Fibroblast of the aortic adventitia (primary cell): ENCODE measurements at regions not wholly inside any gene's neighbourhood (a gene's known extent, or its start where the extent isn't known, plus 50 kb on each side); places are given as distances from the start of the nearest gene placed in this dataset.

Source experiments
- DNase-seq: peaks from one replicate; pipeline ENCODE4 v3.0.0-alpha.2; 2010; ENCODE audit warnings: low read depth
- H3K4me3 ChIP-seq: 2 replicates; pipeline ENCODE4 v1.5.1; 2011; ENCODE audit warnings: low read depth, mild to moderate bottlenecking, control low read depth, low read length, moderate library complexity
- TF ChIP-seq, protein P1 (sequence below): IDR thresholded peaks from 2 replicates; pipeline ENCODE4 v1.5.1; 2011; ENCODE audit warnings: mild to moderate bottlenecking, low read length, control low read depth, inconsistent platforms; ENCODE audit not compliant: insufficient read depth

DNA sequence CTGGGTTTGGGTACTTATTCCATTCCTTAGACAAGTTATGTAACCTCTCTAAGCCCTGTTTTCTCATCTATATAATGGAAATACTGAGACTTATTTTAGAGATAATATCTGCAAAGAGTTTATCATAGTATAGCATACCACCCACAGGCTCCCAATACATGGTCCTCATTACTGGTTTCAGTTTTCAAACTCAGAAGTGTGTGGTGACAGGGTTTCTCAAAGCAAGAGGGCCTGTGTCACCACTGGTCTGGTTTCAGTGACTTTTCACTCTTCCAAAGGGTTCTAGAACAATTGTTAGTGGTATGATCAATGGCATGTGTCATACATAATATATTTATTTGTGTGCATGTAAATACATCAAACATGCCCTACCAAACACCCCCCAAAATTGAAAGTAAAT is 89.2 kb upstream of the BMPER start:
- no peak for DNase-seq
- TF ChIP-seq, protein P1, sequence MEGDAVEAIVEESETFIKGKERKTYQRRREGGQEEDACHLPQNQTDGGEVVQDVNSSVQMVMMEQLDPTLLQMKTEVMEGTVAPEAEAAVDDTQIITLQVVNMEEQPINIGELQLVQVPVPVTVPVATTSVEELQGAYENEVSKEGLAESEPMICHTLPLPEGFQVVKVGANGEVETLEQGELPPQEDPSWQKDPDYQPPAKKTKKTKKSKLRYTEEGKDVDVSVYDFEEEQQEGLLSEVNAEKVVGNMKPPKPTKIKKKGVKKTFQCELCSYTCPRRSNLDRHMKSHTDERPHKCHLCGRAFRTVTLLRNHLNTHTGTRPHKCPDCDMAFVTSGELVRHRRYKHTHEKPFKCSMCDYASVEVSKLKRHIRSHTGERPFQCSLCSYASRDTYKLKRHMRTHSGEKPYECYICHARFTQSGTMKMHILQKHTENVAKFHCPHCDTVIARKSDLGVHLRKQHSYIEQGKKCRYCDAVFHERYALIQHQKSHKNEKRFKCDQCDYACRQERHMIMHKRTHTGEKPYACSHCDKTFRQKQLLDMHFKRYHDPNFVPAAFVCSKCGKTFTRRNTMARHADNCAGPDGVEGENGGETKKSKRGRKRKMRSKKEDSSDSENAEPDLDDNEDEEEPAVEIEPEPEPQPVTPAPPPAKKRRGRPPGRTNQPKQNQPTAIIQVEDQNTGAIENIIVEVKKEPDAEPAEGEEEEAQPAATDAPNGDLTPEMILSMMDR = no peak
- no peak overlapping the region for H3K4me3 ChIP-seq

DNA sequence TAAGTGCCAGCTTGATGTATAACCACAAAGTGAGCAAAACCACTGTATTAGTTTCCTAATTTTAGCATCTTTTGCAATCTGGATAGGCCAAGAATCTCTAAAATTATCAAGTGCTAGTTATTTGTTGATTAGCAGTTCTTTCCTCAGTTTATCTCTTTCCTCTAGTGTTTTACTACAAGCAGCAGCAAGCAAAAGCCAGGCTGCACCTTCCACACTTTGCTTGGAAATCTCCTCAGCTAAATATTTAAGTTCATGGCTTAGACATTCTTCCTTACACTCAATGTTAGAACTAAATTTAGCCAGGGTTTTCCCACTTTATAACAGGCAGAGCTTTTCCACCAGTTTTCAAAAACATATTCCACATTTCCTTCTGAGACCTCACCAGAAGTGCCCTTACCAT is 85.7 kb upstream of the BMPER start:
- H3K4me3 ChIP-seq = no peak overlapping the region
- TF ChIP-seq, protein P1 = no peak
- DNase-seq = no peak

DNA sequence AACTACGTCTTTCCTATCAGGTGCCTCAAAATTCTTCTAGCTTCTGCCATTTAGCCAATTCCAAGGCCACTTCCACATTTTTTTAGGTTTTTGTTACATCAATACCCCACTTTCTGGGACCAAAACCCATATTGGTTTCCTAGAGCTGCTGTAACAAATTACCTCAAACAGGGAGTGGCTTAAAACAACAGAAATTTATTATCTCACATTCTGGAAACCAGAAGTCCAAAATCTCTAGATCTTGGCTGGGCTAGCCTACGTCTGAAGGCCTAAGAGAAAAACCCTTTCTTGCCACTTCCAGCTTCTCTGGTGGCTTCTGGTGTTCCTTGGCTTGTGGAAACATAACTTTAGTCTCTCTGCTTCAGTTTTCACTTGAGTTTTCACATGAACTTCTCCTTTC is 85.1 kb upstream of the BMPER start:
- TF ChIP-seq, protein P1 = no peak
- DNase-seq = no peak
- H3K4me3 ChIP-seq = no peak overlapping the region

DNA sequence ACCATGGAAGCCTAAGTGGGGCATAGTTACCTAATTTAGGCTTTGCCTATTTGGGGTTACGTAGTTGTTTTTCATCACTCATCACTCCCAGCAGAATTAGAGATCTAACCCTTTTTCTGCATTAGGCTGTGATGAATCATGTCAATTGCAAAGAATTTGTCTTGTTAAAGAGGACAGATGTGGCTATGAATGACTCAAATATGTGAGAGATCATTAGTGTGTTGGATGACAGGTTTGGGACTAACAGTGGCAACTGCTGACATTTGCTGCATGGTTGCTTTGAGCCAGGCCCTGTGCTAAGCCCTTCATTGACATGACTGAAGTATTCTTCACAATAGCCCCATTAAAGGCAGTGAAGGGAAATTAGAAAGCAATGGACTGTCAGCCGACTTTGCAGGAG is 83.4 kb upstream of the BMPER start:
- no peak for DNase-seq
- TF ChIP-seq, protein P1 = no peak

DNA sequence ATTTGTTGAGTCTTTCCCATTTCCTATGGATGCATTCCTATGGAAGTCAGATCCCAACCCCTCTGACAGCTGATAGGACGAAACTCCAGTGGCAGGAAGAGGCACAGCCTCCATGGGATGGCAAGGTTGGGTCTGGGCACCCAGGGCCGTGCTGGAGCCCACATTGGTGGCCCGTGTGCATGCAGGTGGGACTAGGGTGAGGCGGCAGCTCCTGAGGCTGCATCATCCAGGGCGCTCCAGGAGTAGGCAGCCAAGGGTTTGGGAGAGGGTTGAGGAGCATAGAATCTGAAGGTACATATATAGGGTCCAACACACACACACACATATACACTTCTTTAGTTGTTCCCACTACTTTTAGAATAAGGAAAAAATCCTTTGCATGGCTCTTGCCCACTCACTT is 81.4 kb upstream of the BMPER start:
- DNase-seq = no peak
- TF ChIP-seq, protein P1 = no peak
- H3K4me3 ChIP-seq = no peak overlapping the region

More for the DNA sequence above, 83.4 kb upstream of the BMPER start:
- no peak overlapping the region for H3K4me3 ChIP-seq

DNA sequence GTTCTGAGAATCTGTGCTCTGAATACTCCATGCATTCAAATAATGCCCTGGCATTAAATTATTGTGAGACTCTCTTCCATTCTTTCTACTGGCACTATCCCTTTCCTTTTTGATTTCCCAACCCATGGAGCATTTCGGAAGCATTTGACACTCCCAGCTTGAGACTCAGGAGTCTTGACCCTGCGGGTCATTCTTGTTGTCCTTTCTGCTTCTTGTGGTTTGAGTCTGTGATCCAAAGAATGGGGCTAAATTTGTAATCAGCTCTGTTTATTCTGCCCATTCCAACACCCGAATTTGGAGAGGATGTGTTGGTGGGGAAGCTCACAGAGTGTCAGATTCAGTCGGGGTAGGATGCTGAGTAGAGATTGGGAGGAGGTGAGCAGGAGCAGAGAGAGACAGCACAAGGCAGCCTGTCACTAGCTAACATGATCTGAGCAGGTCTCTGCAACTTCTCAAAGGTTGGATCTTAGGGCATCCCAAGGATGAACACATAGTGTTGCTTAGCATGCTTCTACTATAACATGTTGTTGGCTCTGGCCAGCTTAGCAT is 80.4 kb upstream of the BMPER start:
- TF ChIP-seq, protein P1 = no peak
- H3K4me3 ChIP-seq = no peak overlapping the region
- DNase-seq = peak; percentile 36

DNA sequence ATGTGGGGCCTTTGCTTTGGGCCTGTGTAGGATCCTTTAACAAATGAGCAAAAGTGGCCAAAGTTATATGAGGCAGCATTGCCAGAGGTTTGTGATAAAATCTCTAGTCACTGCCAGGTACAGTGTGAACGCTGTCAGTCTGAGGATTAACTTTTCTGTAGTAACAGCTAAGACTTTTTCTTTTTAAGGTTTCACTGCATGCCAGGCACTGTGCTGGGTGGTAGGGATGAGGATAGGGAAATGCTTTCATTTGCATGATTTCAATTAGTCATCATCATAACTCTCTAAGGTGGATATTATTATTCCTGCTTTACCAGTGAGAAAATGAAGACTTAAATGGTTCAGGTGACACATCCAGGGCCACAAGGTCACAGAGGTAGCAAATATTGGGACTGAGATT is 79.7 kb upstream of the BMPER start:
- no peak overlapping the region for H3K4me3 ChIP-seq
- TF ChIP-seq, protein P1 = no peak
- no peak for DNase-seq
